ENCODE measurements at regions not wholly inside any gene's neighbourhood (a gene's known extent, or its start where the extent isn't known, plus 50 kb on each side); places are given as distances from the start of the nearest gene placed in this dataset.

DNA sequence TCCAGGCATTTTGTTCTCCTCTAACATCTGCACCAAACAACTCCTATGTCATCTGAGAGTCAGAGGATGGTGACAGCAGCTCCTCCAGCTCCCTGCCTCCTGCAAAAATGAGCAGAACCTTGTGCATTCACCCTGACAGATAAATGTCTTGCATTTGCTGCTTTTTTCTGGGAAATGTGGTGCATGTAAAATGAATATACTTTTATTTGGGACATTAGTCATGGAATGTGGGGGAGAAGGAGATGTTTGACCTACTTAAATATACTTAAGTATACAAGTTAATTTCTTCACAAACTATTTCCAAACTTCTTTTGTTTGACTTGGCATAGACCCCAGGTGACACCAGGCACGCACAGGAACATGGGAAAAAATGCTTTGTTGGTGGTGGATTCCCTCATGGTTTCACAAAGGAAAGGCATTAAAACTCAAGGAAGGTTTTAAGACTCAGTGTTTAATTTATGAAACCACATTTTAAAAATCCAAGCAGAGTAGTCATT is 181.8 kb upstream of the MCHR2 start:
- no peak overlapping the region for H3K27ac ChIP-seq (ENCODE audit: low read length)
- H3K36me3 ChIP-seq (ENCODE audit: control insufficient read depth, low read depth, low read length): no peaks in the 10 kb centered on the region
- H3K27me3 ChIP-seq (ENCODE audit: control insufficient read depth, insufficient read depth, low read length): no peaks in the 10 kb centered on the region
- H3K4me3 ChIP-seq (ENCODE audit: low read length): peak overlapping the region; percentile 8
- peaks cover 27% of the 10 kb centered on the region for H3K4me1 ChIP-seq (ENCODE audit: control insufficient read depth, low read depth, low read length)
- H3K9ac ChIP-seq (ENCODE audit: low read length): no peak overlapping the region
- H3K9me3 ChIP-seq (ENCODE audit: control insufficient read depth, low read depth, low read length): no peaks in the 10 kb centered on the region

DNA sequence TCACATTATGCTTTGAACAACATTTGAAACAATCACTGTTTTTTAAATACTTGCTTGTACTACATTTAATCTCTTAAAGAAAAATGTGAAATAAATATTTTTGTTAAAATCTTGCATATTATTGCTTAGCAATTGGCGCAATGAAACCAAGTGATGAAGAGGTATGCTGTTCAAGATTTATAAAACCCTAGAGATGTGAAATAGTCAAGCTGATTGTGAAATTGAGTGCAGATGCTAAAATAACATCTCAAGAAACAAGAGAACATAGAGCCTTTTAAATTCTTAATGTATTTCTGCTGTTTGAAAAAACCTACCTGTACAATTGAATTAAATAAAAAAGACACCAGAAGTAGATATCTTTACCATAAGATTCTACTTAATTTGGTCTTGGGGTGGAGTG is 179.2 kb upstream of the MCHR2 start:
- Histone ChIP-seq H3K9ac (ENCODE audit: low read length) (no peak overlapping the region), H3K9me3 (ENCODE audit: control insufficient read depth, low read depth, low read length) (no peaks in the 10 kb centered on the region), H3K27ac (ENCODE audit: low read length) (no peak overlapping the region), H3K36me3 (ENCODE audit: control insufficient read depth, low read depth, low read length) (no peaks in the 10 kb centered on the region), H3K4me1 (ENCODE audit: control insufficient read depth, low read depth, low read length) (peaks cover 37% of the 10 kb centered on the region), H3K4me3 (ENCODE audit: low read length) (no peak overlapping the region), H3K27me3 (ENCODE audit: control insufficient read depth, insufficient read depth, low read length) (peaks cover 14% of the 10 kb centered on the region)

DNA sequence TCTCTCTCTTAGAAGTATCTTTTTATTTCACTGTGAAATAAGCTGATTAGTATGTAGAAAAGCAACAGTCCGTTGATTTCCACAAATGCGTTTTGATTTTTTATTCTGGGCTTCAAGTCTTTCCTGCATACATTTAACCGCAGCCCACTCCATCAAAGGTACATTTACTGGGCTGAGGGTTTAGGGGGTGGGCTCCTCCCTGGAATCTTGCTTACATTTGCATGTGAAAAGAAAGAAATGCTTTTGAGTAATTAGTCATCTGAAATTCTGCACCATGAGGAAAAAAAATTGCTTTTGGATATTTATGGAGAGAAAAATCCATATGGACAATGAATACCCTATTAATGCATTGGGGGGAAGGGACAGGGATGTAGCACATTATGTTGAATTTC is 178.3 kb upstream of the MCHR2 start:
- no peak overlapping the region for H3K27ac ChIP-seq (ENCODE audit: low read length)
- H3K36me3 ChIP-seq (ENCODE audit: control insufficient read depth, low read depth, low read length): no peaks in the 10 kb centered on the region
- no peak overlapping the region for H3K4me3 ChIP-seq (ENCODE audit: low read length)
- no peak overlapping the region for H3K9ac ChIP-seq (ENCODE audit: low read length)
- H3K4me1 ChIP-seq (ENCODE audit: control insufficient read depth, low read depth, low read length): peaks cover 45% of the 10 kb centered on the region
- peaks cover 15% of the 10 kb centered on the region for H3K27me3 ChIP-seq (ENCODE audit: control insufficient read depth, insufficient read depth, low read length)
- H3K9me3 ChIP-seq (ENCODE audit: control insufficient read depth, low read depth, low read length): no peaks in the 10 kb centered on the region

DNA sequence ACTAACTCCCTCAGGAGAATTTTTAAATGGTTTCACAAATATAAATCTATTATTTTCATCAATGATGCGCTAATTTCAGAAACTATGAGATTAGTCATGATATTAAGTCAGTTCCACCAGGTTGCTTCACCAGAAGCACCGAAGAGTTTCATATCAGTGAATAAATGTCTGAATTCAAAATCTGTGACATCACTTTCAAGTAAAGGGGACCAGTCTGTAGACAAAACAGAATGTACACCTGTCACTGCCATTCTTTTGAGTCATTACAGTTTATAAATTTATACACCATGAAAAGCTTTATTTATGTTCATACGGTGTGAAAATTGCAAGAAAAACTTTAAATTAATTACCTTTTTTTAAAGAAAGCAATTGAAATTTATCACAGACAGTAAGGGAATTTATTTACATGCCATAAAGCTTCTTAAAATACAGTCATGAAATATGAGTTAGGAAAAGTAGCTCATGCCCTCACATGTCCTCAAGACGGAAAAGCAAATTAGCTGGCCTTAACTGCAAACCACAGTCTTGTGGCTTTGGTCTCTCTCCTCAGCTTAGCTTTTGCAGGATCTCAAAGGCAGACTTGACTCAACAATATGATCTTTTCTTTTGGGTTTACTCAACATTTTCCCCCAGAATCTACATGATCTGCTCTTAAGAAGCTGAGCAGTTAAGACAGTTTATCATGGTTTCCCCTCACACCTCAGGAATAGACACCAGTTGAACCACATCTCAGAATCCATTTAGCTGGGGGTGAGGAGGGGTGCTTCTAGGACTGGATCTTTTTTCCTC is 177.7 kb upstream of the MCHR2 start:
- Histone ChIP-seq H3K4me3 (ENCODE audit: low read length) (no peak overlapping the region), H3K9me3 (ENCODE audit: control insufficient read depth, low read depth, low read length) (no peaks in the 10 kb centered on the region), H3K4me1 (ENCODE audit: control insufficient read depth, low read depth, low read length) (peaks cover 51% of the 10 kb centered on the region), H3K9ac (ENCODE audit: low read length) (no peak overlapping the region), H3K27me3 (ENCODE audit: control insufficient read depth, insufficient read depth, low read length) (peaks cover 21% of the 10 kb centered on the region), H3K36me3 (ENCODE audit: control insufficient read depth, low read depth, low read length) (no peaks in the 10 kb centered on the region), H3K27ac (ENCODE audit: low read length) (no peak overlapping the region)

DNA sequence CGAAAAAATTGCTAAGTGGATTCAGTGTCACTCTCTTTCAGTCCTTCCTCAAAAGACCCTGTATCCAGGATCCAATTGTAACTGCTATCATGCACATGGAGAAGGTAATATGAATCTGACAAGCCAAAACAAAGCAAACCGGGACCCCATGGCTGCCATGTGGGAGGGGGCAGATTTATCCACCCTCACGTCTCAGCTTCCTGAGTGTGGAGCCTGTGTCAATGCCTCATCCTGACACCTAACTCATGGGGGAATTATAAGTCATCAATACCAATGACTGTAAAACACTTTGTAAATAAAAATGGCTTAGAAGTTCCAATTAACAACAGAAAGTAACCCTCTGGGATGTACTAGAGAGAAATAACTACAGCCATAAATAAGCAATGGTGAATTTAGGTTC is 174.1 kb upstream of the MCHR2 start:
- H3K36me3 ChIP-seq (ENCODE audit: control insufficient read depth, low read depth, low read length): no peaks in the 10 kb centered on the region
- H3K4me3 ChIP-seq (ENCODE audit: low read length): peak overlapping the region; percentile 29
- H3K27me3 ChIP-seq (ENCODE audit: control insufficient read depth, insufficient read depth, low read length): peaks cover 26% of the 10 kb centered on the region
- H3K4me1 ChIP-seq (ENCODE audit: control insufficient read depth, low read depth, low read length): peaks cover 53% of the 10 kb centered on the region
- H3K9me3 ChIP-seq (ENCODE audit: control insufficient read depth, low read depth, low read length): no peaks in the 10 kb centered on the region
- no peak overlapping the region for H3K27ac ChIP-seq (ENCODE audit: low read length)
- H3K9ac ChIP-seq (ENCODE audit: low read length): no peak overlapping the region

DNA sequence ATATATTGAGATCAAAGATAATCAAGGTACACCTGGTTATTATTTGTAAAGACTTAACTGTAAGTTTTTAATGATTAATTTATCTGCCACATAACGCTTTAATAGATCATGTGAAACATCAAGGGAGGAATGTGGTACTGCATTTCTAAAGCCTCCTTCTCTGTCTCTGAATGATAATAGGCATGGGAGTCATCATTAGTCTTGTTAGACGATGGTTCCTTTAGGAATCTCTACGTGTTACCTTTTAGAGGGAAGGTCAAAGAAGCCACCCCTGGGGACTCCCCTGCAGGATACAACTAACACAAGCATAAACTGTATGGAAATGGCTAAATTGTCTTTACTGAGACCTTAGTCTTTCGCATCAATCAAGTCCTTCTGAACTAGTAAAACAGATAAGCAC is 173.6 kb upstream of the MCHR2 start:
- Histone ChIP-seq H3K9ac (ENCODE audit: low read length) (no peak overlapping the region), H3K27ac (ENCODE audit: low read length) (no peak overlapping the region), H3K36me3 (ENCODE audit: control insufficient read depth, low read depth, low read length) (no peaks in the 10 kb centered on the region), H3K27me3 (ENCODE audit: control insufficient read depth, insufficient read depth, low read length) (peaks cover 26% of the 10 kb centered on the region), H3K9me3 (ENCODE audit: control insufficient read depth, low read depth, low read length) (no peaks in the 10 kb centered on the region), H3K4me1 (ENCODE audit: control insufficient read depth, low read depth, low read length) (peaks cover 55% of the 10 kb centered on the region), H3K4me3 (ENCODE audit: low read length) (peak overlapping the region; percentile 29)

DNA sequence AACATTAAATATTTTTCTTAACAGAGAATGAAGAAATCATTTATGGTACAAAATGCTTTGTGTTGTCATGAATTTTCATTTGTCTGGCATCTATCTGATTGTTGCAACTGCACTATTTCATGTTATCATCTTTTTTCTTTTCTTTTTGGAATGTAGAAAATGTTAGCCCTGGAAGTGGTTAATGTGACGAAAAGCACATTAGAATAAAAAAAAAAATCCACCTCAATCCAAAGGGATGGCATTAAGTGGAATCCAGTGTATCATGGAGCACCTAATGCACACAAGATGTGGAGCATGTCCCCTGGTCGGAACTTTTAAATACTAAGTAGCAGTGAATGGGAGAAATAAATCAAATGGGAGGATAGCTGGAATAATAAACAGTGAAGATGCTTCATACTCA is 172.9 kb upstream of the MCHR2 start:
- H3K4me1 ChIP-seq (ENCODE audit: control insufficient read depth, low read depth, low read length): peaks cover 55% of the 10 kb centered on the region
- no peaks in the 10 kb centered on the region for H3K9me3 ChIP-seq (ENCODE audit: control insufficient read depth, low read depth, low read length)
- no peak overlapping the region for H3K27ac ChIP-seq (ENCODE audit: low read length)
- H3K9ac ChIP-seq (ENCODE audit: low read length): no peak overlapping the region
- H3K36me3 ChIP-seq (ENCODE audit: control insufficient read depth, low read depth, low read length): no peaks in the 10 kb centered on the region
- H3K4me3 ChIP-seq (ENCODE audit: low read length): no peak overlapping the region
- H3K27me3 ChIP-seq (ENCODE audit: control insufficient read depth, insufficient read depth, low read length): peaks cover 26% of the 10 kb centered on the region

DNA sequence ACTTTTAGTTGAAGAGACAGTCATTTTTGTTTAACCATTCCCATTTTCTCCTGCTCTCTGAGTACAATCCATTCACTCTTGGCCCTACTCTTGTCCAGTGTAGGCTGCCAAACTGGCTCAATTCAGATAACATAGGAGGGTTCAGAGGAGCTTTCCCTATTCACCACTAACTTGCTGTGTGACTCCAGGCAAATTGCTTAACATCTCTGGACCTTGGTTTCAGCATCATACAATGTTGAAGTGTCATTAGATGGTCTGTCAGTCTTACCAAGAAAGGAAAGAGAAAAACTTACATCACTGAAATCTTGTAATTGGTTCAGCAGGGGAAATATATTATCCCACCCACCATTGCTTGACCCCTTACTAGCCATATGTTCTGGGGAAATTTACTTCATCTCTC is 171.4 kb upstream of the MCHR2 start:
- H3K4me3 ChIP-seq (ENCODE audit: low read length): no peak overlapping the region
- H3K9ac ChIP-seq (ENCODE audit: low read length): no peak overlapping the region
- H3K9me3 ChIP-seq (ENCODE audit: control insufficient read depth, low read depth, low read length): no peaks in the 10 kb centered on the region
- no peaks in the 10 kb centered on the region for H3K36me3 ChIP-seq (ENCODE audit: control insufficient read depth, low read depth, low read length)
- H3K27ac ChIP-seq (ENCODE audit: low read length): no peak overlapping the region
- peaks cover 26% of the 10 kb centered on the region for H3K27me3 ChIP-seq (ENCODE audit: control insufficient read depth, insufficient read depth, low read length)
- H3K4me1 ChIP-seq (ENCODE audit: control insufficient read depth, low read depth, low read length): peaks cover 64% of the 10 kb centered on the region

DNA sequence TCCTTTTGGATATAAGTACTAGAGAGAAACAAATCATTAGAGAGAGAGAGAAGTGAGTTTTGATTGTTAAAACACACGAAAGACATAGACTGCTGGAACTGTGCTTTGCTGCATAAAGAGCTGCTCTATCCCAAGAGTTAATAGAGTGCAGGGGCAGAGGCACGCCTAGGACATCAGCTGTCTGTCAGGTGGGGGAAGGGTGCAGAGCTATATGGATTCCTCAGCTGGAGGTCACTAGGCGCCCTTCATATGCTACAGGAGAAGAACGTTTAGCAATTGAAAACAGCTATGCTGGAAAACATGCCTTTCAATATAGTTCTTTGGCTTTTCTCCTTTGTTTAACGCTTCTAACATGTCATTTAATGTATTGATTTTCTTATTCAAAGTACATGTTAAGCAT is 169.0 kb upstream of the MCHR2 start:
- peak overlapping the region; percentile 33 for H3K4me3 ChIP-seq (ENCODE audit: low read length)
- H3K4me1 ChIP-seq (ENCODE audit: control insufficient read depth, low read depth, low read length): peaks cover 59% of the 10 kb centered on the region
- peaks cover 12% of the 10 kb centered on the region for H3K27me3 ChIP-seq (ENCODE audit: control insufficient read depth, insufficient read depth, low read length)
- no peak overlapping the region for H3K9ac ChIP-seq (ENCODE audit: low read length)
- no peak overlapping the region for H3K27ac ChIP-seq (ENCODE audit: low read length)
- no peaks in the 10 kb centered on the region for H3K9me3 ChIP-seq (ENCODE audit: control insufficient read depth, low read depth, low read length)
- no peaks in the 10 kb centered on the region for H3K36me3 ChIP-seq (ENCODE audit: control insufficient read depth, low read depth, low read length)

DNA sequence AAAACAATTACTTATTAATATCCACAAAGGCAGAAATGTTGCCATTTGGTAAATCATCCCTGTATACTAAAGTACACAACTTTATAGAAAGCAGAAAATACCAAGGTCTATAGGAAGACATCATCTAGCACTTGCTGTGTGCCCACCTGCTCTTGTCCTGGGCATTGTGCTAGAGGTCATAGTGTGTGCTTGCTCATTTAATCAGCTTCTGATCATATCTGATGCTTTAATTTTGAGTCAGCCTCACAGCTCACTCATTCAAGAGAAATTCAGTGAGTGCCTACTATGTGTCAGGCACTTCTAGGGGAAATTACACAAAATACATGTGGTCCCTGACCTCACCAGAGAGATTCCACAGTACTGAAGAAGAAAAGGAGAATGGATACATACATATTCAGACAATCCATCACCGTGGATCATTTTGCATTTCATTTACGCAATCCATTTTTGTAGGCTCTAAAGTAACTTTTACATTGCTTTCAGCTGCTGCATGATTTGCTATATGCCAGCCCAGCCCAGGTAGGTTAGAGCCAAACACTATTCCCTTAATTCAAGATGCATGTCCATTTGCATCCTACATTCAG is 167.9 kb upstream of the MCHR2 start:
- Histone ChIP-seq H3K27ac (ENCODE audit: low read length) (no peak overlapping the region), H3K4me3 (ENCODE audit: low read length) (no peak overlapping the region), H3K27me3 (ENCODE audit: control insufficient read depth, insufficient read depth, low read length) (peaks cover 6% of the 10 kb centered on the region), H3K9me3 (ENCODE audit: control insufficient read depth, low read depth, low read length) (no peaks in the 10 kb centered on the region), H3K4me1 (ENCODE audit: control insufficient read depth, low read depth, low read length) (peaks cover 49% of the 10 kb centered on the region), H3K36me3 (ENCODE audit: control insufficient read depth, low read depth, low read length) (no peaks in the 10 kb centered on the region), H3K9ac (ENCODE audit: low read length) (no peak overlapping the region)

DNA sequence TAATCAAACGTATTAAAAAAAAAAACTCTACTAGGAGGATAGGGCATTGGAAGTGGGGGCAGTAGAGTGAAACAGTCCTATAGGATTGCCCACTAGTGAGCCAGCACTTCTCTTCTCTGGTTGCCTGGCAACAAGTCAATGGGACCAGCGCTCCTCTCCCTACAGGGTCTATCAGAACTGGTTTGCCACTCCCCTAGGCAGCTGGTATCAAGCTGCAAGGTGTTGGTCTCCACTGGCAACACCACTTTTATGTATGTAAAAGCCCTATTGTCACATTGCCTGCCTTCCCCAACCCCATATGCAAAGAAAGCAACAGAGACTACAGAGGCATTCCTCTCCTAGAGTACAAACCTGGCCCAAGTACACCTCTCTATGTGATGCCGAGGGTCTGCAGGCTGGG is 166.9 kb upstream of the MCHR2 start:
- Histone ChIP-seq H3K27ac (ENCODE audit: low read length) (no peak overlapping the region), H3K4me3 (ENCODE audit: low read length) (no peak overlapping the region), H3K9me3 (ENCODE audit: control insufficient read depth, low read depth, low read length) (no peaks in the 10 kb centered on the region), H3K36me3 (ENCODE audit: control insufficient read depth, low read depth, low read length) (no peaks in the 10 kb centered on the region), H3K9ac (ENCODE audit: low read length) (no peak overlapping the region), H3K27me3 (ENCODE audit: control insufficient read depth, insufficient read depth, low read length) (no peaks in the 10 kb centered on the region), H3K4me1 (ENCODE audit: control insufficient read depth, low read depth, low read length) (peaks cover 43% of the 10 kb centered on the region)

DNA sequence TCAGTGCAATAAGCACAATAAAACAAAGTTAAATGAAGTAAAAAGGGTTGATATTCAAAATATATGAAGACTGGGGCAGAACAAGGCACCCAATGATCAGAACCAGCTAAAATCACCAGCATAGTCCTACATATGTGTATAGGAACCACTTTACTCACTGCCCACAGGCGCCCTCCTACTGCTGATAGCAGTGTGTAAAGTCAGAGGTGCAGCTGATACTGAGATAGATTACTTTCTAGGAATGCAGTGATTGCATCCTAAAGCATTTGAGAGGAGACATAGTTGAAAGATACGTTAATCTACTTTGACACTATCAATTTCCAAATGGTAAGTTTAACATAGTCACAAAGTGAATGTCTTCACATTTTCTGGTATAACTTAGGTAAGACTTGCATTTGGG is 161.1 kb upstream of the MCHR2 start:
- Histone ChIP-seq H3K36me3 (ENCODE audit: control insufficient read depth, low read depth, low read length) (no peaks in the 10 kb centered on the region), H3K9me3 (ENCODE audit: control insufficient read depth, low read depth, low read length) (no peaks in the 10 kb centered on the region), H3K27me3 (ENCODE audit: control insufficient read depth, insufficient read depth, low read length) (no peaks in the 10 kb centered on the region), H3K27ac (ENCODE audit: low read length) (no peak overlapping the region), H3K4me1 (ENCODE audit: control insufficient read depth, low read depth, low read length) (peaks cover 4% of the 10 kb centered on the region), H3K4me3 (ENCODE audit: low read length) (no peak overlapping the region), H3K9ac (ENCODE audit: low read length) (no peak overlapping the region)
